Naive thymus-derived CD4-positive, alpha-beta T cell (primary cell): ENCODE measurements at regions not wholly inside any gene's neighbourhood (a gene's known extent, or its start where the extent isn't known, plus 50 kb on each side); places are given as distances from the start of the nearest gene placed in this dataset.

Experiments used
- ATAC-seq: fragments of 150-1000 bp; cut with Tn5 transposase; 2 replicates; pipeline ENCODE4 v1.10.0; 2021; ENCODE audit warnings: mild to moderate bottlenecking, moderate library complexity
- CTCF ChIA-PET: fragments of 350-600 bp; sonication (Branson Sonifier 250); formaldehyde crosslinking; loops from one replicate; lab custom pipeline; 2021; ENCODE audit warnings: antibody characterized with exemption; lab: Charles Lee
- POLR2A ChIA-PET: fragments of 350-600 bp; sonication (Branson Sonifier 250); formaldehyde crosslinking; loops from one replicate; lab custom pipeline; 2021; ENCODE audit warnings: antibody characterized with exemption, inconsistent platforms; lab: Charles Lee
- DNase-seq, 9 donors: peaks; one replicate each; pipeline versions ENCODE4 v3.0.0 to v3.0.0-alpha.2; 2020 to 2022; ENCODE audit warnings: mixed read lengths in 1 of 9
- H3K27ac ChIP-seq: one replicate; pipeline ENCODE4 v1.7.0; 2013; ENCODE audit warnings: mild to moderate bottlenecking, low read depth, low read length, moderate library complexity
- H3K27me3 ChIP-seq, 2 donors: one replicate each; pipeline ENCODE4 v1.7.0; 2013; ENCODE audit warnings: low read length in 2 of 2, mild to moderate bottlenecking in 2 of 2, moderate library complexity in 2 of 2; ENCODE audit not compliant: control insufficient read depth in 2 of 2, insufficient read depth in 2 of 2
- H3K36me3 ChIP-seq, 3 experiments: 1 replicate in 2 of 3; 2 replicates in 1 of 3; pipeline ENCODE4 v1.7.0; 2013; ENCODE audit warnings: low read length in 3 of 3, mild to moderate bottlenecking in 3 of 3, moderate library complexity in 1 of 3; ENCODE audit not compliant: insufficient read depth in 3 of 3, control insufficient read depth in 2 of 3
- H3K4me1 ChIP-seq, 2 donors: one replicate each; pipeline ENCODE4 v1.7.0; 2013; ENCODE audit warnings: low read length in 2 of 2, mild to moderate bottlenecking in 2 of 2, moderate library complexity in 1 of 2; ENCODE audit not compliant: control insufficient read depth in 2 of 2, insufficient read depth in 2 of 2
- H3K4me3 ChIP-seq: 2 replicates; pipeline ENCODE4 v1.7.0; 2013; ENCODE audit warnings: mild to moderate bottlenecking, low read length
- H3K9me3 ChIP-seq, 3 experiments: 1 replicate in 2 of 3; 2 replicates in 1 of 3; pipeline ENCODE4 v1.7.0; 2013; ENCODE audit warnings: low read length in 3 of 3; ENCODE audit not compliant: control insufficient read depth in 2 of 3
- H3K27ac Mint-ChIP-seq, 9 donors: one replicate each; pipeline ENCODE4 v1.8.0; 2020 to 2022; ENCODE audit warnings: mixed read lengths in 9 of 9, mild to moderate bottlenecking in 8 of 9, moderate library complexity in 5 of 9, inconsistent platforms in 2 of 9
- H3K27me3 Mint-ChIP-seq, 5 donors: one replicate each; pipeline ENCODE4 v1.8.0; 2021 to 2022; ENCODE audit warnings: mixed read lengths in 5 of 5, mild to moderate bottlenecking in 1 of 5
- H3K36me3 Mint-ChIP-seq, 5 donors: one replicate each; pipeline ENCODE4 v1.8.0; 2020 to 2022; ENCODE audit warnings: mixed read lengths in 5 of 5, mild to moderate bottlenecking in 3 of 5, inconsistent platforms in 1 of 5
- H3K4me1 Mint-ChIP-seq, 7 donors: one replicate each; pipeline ENCODE4 v1.8.0; 2020 to 2022; ENCODE audit warnings: mixed read lengths in 7 of 7, mild to moderate bottlenecking in 3 of 7, inconsistent platforms in 1 of 7
- H3K4me3 Mint-ChIP-seq, 10 donors: one replicate each; pipeline ENCODE4 v1.8.0; 2020 to 2022; ENCODE audit warnings: mild to moderate bottlenecking in 10 of 10, mixed read lengths in 10 of 10, moderate library complexity in 6 of 10, inconsistent platforms in 2 of 10
- H3K9me3 Mint-ChIP-seq, 11 donors: one replicate each; pipeline ENCODE4 v1.8.0; 2020 to 2022; ENCODE audit warnings: mixed read lengths in 11 of 11, mild to moderate bottlenecking in 4 of 11, inconsistent platforms in 1 of 11, moderate library complexity in 1 of 11
- intact Hi-C, 2 donors: fragments of 100-400 bp; cut with micrococcal nuclease; formaldehyde crosslinking; loops; one replicate each; pipeline ENCODE4 v1.15.1; 2023

DNA sequence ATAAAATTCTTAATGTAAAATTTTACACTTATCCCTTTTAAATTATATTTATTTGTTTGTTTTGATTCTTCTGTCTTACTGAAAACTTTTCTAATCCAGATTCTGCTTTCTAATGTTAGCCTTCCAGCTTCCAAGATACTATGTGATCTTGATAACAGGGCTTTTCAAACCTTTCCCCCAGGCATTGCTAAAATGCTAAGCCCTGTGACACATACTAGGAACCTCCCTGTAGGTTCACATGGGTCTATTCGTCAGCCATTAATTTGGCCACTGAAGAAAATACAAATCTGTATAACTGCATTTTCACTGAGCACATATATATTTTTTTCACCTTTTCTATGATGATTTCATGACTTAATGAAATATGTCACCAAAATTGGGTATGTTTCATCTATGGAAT, 92.8 kb upstream of the MAP4K3 start:
- Histone ChIP-seq H3K27me3 (no peaks in the 10 kb centered on the region), H3K9me3 (no peaks in the 10 kb centered on the region), H3K4me3 (no peak overlapping the region), H3K27ac (no peak overlapping the region), H3K4me1 (no peaks in the 10 kb centered on the region), H3K36me3 (no peaks in the 10 kb centered on the region)
- intact Hi-C loops = no loop called here
- DNase-seq = no peak
- ATAC-seq = no peak
- Mint-ChIP-seq H3K36me3 (no peaks in the 10 kb centered on the region), H3K27me3 (peaks cover 0 to 4% (median 0%) of the 10 kb centered on the region in 5 donors), H3K4me3 (no peak overlapping the region), H3K4me1 (peaks cover 0 to 1% (median 0%) of the 10 kb centered on the region in 7 donors), H3K9me3 (no peaks in the 10 kb centered on the region), H3K27ac (no peak overlapping the region)
- POLR2A ChIA-PET = no interaction called here
- CTCF ChIA-PET = no interaction called here

DNA sequence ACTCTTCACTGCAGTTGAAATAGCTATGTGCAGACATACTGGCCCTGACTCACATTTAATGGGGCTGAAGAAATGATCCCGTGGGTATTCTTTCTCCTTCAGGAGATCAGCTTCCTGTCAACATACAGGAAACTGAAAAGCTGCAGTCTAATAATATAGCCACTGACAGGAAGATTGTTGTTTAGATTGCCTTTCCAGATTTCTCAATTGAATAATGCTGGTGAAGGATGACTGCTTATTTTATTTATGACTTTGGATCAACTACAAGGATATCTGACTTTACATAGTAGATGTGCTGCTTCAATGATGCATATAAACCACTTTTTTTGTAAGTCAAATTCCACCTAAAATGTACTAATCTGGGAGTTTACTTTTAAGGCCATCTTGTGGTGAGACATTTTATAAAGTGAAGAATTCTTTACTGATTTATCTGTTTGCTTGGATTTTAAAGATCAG, 93.4 kb upstream of the MAP4K3 start:
- H3K36me3 Mint-ChIP-seq = no peaks in the 10 kb centered on the region
- no peak overlapping the region for H3K4me3 Mint-ChIP-seq
- H3K27ac Mint-ChIP-seq = no peak overlapping the region
- H3K4me1 Mint-ChIP-seq = peaks cover 0 to 1% (median 0%) of the 10 kb centered on the region in 7 donors
- CTCF ChIA-PET = no interaction called here
- ATAC-seq = no peak
- Histone ChIP-seq H3K27me3 (no peaks in the 10 kb centered on the region), H3K27ac (no peak overlapping the region), H3K4me3 (no peak overlapping the region), H3K36me3 (no peaks in the 10 kb centered on the region), H3K4me1 (no peaks in the 10 kb centered on the region), H3K9me3 (no peaks in the 10 kb centered on the region)
- no peaks in the 10 kb centered on the region for H3K9me3 Mint-ChIP-seq
- no peak for DNase-seq
- H3K27me3 Mint-ChIP-seq = peaks cover 0 to 4% (median 0%) of the 10 kb centered on the region in 5 donors
- POLR2A ChIA-PET = no interaction called here
- intact Hi-C loops = no loop called here

DNA sequence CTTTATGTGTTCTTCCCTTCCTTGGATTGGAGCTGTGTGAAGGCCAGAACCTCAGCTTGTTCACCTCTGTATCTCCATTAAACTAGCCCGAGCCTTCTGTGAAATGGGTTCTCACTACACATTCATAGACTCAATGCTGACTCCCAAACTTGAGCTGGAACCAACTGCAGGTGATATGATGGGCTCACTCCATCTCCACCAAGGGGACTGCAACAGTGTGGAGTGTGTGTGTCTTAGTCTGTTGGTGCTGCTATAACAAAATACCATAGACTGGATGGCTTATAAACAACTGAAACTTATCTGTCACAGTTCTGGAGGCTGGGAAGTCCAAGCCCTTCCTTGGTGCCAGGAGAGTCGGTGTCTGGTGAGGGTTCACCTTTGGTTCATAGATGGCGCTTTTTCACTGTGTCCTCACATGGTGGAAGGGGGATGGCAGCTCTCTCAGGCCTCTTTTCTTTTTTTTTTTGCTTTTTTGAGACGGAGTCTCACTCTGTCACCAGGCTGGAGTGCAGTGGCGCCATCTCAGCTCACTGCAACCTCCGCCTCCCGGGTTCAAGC, 94.2 kb upstream of the MAP4K3 start:
- no peak for DNase-seq
- peaks cover 0 to 4% (median 0%) of the 10 kb centered on the region in 5 donors for H3K27me3 Mint-ChIP-seq
- no peaks in the 10 kb centered on the region for H3K36me3 Mint-ChIP-seq
- no peak overlapping the region for H3K4me3 Mint-ChIP-seq
- H3K36me3 ChIP-seq = no peaks in the 10 kb centered on the region
- H3K27me3 ChIP-seq = no peaks in the 10 kb centered on the region
- ATAC-seq = no peak
- intact Hi-C loops = no loop called here
- ChIA-PET CTCF (no interaction called here), POLR2A (no interaction called here)
- H3K27ac ChIP-seq = no peak overlapping the region
- no peaks in the 10 kb centered on the region for H3K4me1 Mint-ChIP-seq
- H3K4me1 ChIP-seq = no peaks in the 10 kb centered on the region
- H3K27ac Mint-ChIP-seq = no peak overlapping the region
- no peaks in the 10 kb centered on the region for H3K9me3 Mint-ChIP-seq
- H3K9me3 ChIP-seq = no peaks in the 10 kb centered on the region
- H3K4me3 ChIP-seq = no peak overlapping the region

DNA sequence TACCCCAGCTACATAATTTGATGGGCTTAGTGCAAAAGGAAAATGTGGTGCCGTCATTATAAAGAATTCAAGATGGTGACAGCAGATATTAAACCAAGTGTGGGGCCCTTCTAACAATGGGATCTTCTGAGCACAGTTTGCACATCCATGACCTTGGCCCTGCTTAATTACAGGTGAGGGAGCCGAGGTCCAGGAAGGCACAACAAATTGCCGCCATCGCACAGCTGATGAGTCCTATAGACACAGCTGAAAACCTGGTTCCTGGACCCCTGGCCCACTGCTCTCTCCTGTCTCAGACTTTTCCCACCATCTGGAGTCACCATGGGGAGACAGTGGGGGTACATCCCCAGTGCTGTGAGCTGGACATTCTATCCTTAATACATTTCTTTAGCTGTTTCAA, 95.8 kb upstream of the MAP4K3 start:
- no peak for DNase-seq
- H3K4me1 Mint-ChIP-seq = peaks cover 0 to 4% (median 0%) of the 10 kb centered on the region in 7 donors
- no peak overlapping the region for H3K27ac Mint-ChIP-seq
- Histone ChIP-seq H3K9me3 (no peaks in the 10 kb centered on the region), H3K27ac (no peak overlapping the region), H3K27me3 (no peaks in the 10 kb centered on the region), H3K4me3 (no peak overlapping the region), H3K4me1 (no peaks in the 10 kb centered on the region), H3K36me3 (no peaks in the 10 kb centered on the region)
- intact Hi-C loops = no loop called here
- H3K4me3 Mint-ChIP-seq = no peak overlapping the region
- peaks cover 0 to 4% (median under 1%) of the 10 kb centered on the region in 5 donors for H3K27me3 Mint-ChIP-seq
- POLR2A ChIA-PET = no interaction called here
- H3K36me3 Mint-ChIP-seq = no peaks in the 10 kb centered on the region
- CTCF ChIA-PET = no interaction called here
- ATAC-seq = no peak
- no peaks in the 10 kb centered on the region for H3K9me3 Mint-ChIP-seq

DNA sequence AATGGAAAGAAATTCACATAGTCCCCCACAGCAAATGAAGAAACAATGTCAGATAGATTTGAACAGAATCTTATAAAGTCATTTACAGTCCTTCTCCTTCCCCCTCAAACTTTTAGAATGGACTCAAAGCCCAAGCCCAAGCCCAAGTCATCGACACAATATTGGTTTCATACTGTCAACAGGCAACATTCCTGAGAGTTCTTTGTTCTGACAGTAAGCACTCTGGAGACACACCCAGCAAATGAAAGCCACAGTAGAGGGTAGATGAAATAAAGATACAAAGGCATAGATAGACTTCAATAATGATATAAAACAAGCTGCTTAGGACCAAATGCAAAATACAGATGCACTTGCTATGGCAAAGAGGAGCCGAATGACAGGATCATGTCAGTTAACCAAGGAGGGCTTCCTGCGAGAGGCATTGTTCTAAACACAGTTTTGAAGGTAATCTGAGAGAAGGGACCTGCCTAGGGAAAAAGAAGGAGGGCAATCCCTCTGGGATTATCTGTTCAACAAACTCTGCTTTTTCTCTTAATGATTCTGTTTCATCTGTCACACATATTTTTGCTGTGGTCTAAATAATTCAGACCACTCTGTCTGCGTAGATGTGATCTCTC, 97.1 kb upstream of the MAP4K3 start:
- no peaks in the 10 kb centered on the region for H3K9me3 ChIP-seq
- POLR2A ChIA-PET = no interaction called here
- CTCF ChIA-PET = no interaction called here
- Mint-ChIP-seq H3K4me3 (no peak overlapping the region), H3K27me3 (peaks cover 0 to 4% (median 3%) of the 10 kb centered on the region in 5 donors), H3K9me3 (peaks cover 0 to 6% (median 0%) of the 10 kb centered on the region in 11 donors), H3K36me3 (no peaks in the 10 kb centered on the region), H3K4me1 (peaks cover 0 to 4% (median 0%) of the 10 kb centered on the region in 7 donors), H3K27ac (no peak overlapping the region)
- DNase-seq = no peak
- no peaks in the 10 kb centered on the region for H3K4me1 ChIP-seq
- no peak overlapping the region for H3K4me3 ChIP-seq
- intact Hi-C loops = no loop called here
- H3K27ac ChIP-seq = no peak overlapping the region
- H3K27me3 ChIP-seq = no peaks in the 10 kb centered on the region
- no peaks in the 10 kb centered on the region for H3K36me3 ChIP-seq
- ATAC-seq = no peak

DNA sequence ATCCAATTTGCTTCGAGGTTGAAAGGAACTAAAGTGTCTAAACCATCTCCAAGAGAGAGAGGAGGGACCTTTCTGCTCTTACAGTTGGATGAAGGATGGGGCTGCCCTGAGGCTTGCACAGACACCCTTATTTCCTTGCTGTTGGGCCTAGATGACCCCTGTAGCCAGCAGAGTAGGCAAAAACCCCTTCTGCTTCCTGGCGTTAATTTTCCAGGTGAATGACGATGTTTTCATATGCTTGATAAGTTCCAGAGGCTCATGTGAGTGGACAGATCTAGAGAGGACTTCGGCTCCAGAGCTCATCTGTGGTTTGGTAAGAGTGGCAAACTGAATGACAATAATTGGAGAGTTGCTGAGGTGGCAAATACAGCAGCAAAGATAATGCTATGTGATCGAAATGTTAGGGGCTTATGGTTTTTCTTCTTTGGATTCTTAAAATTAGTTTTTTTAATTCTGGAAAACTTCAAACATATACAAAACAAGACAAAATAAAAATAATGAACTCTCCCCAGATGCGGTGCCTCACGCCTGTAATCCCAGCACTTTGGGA, 98.6 kb upstream of the MAP4K3 start:
- H3K4me1 ChIP-seq = no peaks in the 10 kb centered on the region

DNA sequence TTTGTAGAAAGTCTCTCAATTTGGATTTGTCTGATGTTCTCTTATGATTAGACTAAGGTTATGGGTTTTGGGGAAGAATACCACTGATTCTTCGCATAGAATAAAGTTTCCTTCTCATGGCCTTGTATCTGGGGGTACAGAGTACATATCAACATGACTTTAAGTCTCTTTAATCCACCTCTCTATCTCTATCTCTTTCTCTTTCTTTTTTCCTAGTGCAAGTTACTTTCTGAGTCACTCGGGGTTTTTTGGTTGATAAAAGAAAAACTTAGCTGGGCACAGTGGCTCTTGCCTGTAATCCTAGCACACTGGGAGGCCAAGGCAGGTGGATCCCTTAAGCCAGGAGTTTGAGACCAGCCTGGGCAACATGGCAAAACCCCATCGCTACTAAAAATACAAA, 100.1 kb upstream of the MAP4K3 start:
- H3K4me1 ChIP-seq = no peaks in the 10 kb centered on the region
- peaks cover 0 to 6% (median 0%) of the 10 kb centered on the region in 11 donors for H3K9me3 Mint-ChIP-seq
- H3K36me3 Mint-ChIP-seq = no peaks in the 10 kb centered on the region
- CTCF ChIA-PET = no interaction called here
- H3K27ac ChIP-seq = no peak overlapping the region
- DNase-seq = no peak
- H3K27ac Mint-ChIP-seq = no peak overlapping the region
- no peaks in the 10 kb centered on the region for H3K9me3 ChIP-seq
- no peak for ATAC-seq
- peaks cover 0 to 4% (median 0%) of the 10 kb centered on the region in 7 donors for H3K4me1 Mint-ChIP-seq
- no peak overlapping the region for H3K4me3 ChIP-seq
- POLR2A ChIA-PET = no interaction called here
- H3K4me3 Mint-ChIP-seq = no peak overlapping the region
- no peaks in the 10 kb centered on the region for H3K36me3 ChIP-seq
- intact Hi-C loops = no loop called here
- H3K27me3 Mint-ChIP-seq = peaks cover 0 to 4% (median 3%) of the 10 kb centered on the region in 5 donors
- no peaks in the 10 kb centered on the region for H3K27me3 ChIP-seq

More for the DNA sequence above, 98.6 kb upstream of the MAP4K3 start:
- POLR2A ChIA-PET = no interaction called here
- no peaks in the 10 kb centered on the region for H3K36me3 Mint-ChIP-seq
- Histone ChIP-seq H3K4me3 (no peak overlapping the region), H3K36me3 (no peaks in the 10 kb centered on the region), H3K27me3 (no peaks in the 10 kb centered on the region), H3K27ac (no peak overlapping the region), H3K9me3 (no peaks in the 10 kb centered on the region)
- H3K9me3 Mint-ChIP-seq = peaks cover 0 to 6% (median 0%) of the 10 kb centered on the region in 11 donors
- ATAC-seq (no peak), DNase-seq (no peak)
- intact Hi-C loops = no loop called here
- H3K4me1 Mint-ChIP-seq = peaks cover 0 to 4% (median 0%) of the 10 kb centered on the region in 7 donors
- H3K27me3 Mint-ChIP-seq = peaks cover 0 to 4% (median 3%) of the 10 kb centered on the region in 5 donors
- CTCF ChIA-PET = no interaction called here
- H3K4me3 Mint-ChIP-seq = no peak overlapping the region
- H3K27ac Mint-ChIP-seq = no peak overlapping the region
